Peyer's patch (tissue), 4 donors: ENCODE measurements at regions not wholly inside any gene's neighbourhood (a gene's known extent, or its start where the extent isn't known, plus 50 kb on each side); places are given as distances from the start of the nearest gene placed in this dataset.

ENCODE experiments used
- DNase-seq, 3 donors: peaks; one replicate each; pipeline ENCODE4 v3.0.0-alpha.2; 2017 to 2019
- H3K27ac ChIP-seq, 4 donors: fragments of 200-600 bp; sonication (generic); one replicate each; pipeline ENCODE4 v1.5.1; 2016 to 2019
- H3K27me3 ChIP-seq, 2 donors: fragments of 200-600 bp; sonication (generic); one replicate each; pipeline ENCODE4 v1.5.1; 2019
- H3K36me3 ChIP-seq, 3 donors: fragments of 200-600 bp; sonication (generic); one replicate each; pipeline ENCODE4 v1.5.1; 2016 to 2019
- H3K4me1 ChIP-seq, 4 donors: fragments of 200-600 bp; sonication (generic); one replicate each; pipeline ENCODE4 v1.5.1; 2016 to 2019
- H3K4me3 ChIP-seq, 4 donors: fragments of 200-600 bp; sonication (generic); 1 replicate in 3 of 4; 2 replicates in 1 of 4; pipeline ENCODE4 v1.5.1; 2016 to 2019; ENCODE audit warnings: mild to moderate bottlenecking in 1 of 4
- H3K9me3 ChIP-seq, 4 donors: fragments of 200-600 bp; sonication (generic); one replicate each; pipeline ENCODE4 v1.5.1; 2016 to 2019; ENCODE audit warnings: mild to moderate bottlenecking in 1 of 4
- CTCF ChIP-seq, 6 experiments: fragments of 450-650 bp in 4 of 6; fragments of 200-600 bp in 2 of 6; sonication (generic) in 1 of 6; IDR thresholded peaks; one replicate each; pipeline ENCODE4 v1.5.1; 2017 to 2019; ENCODE audit warnings: antibody characterized with exemption in 6 of 6, mild to moderate bottlenecking in 3 of 6, moderate library complexity in 1 of 6
- POLR2A ChIP-seq, 2 donors: fragments of 450-650 bp; IDR thresholded peaks; one replicate each; pipeline ENCODE4 v1.5.1; 2017; ENCODE audit warnings: antibody characterized with exemption in 2 of 2, mild to moderate bottlenecking in 2 of 2, moderate library complexity in 2 of 2

- Histone ChIP-seq H3K36me3 (no peaks in the 10 kb centered on the region), H3K4me3 (no peak overlapping the region), H3K9me3 (no peaks in the 10 kb centered on the region), H3K4me1 (no peaks in the 10 kb centered on the region), H3K27ac (no peak overlapping the region), H3K27me3 (no peaks in the 10 kb centered on the region)
- no peak for DNase-seq
- no peak for TF ChIP-seq CTCF (IDR thresholded peaks at IDR 0.05)
- no peak for TF ChIP-seq POLR2A (IDR thresholded peaks at IDR 0.05)
These were observed 1118.3 kb downstream of the C4orf33 start for GRCh38 chr4:130214268-130214667.

GRCh38 chr4:130233377-130234047 lies 1137.6 kb downstream of the C4orf33 start:
- DNase-seq, result no peak
- Histone ChIP-seq H3K36me3 (no peaks in the 10 kb centered on the region), H3K4me3 (no peak overlapping the region), H3K27me3 (no peaks in the 10 kb centered on the region), H3K9me3 (no peaks in the 10 kb centered on the region), H3K27ac (no peak overlapping the region), H3K4me1 (no peaks in the 10 kb centered on the region)
- no peak for TF ChIP-seq POLR2A (IDR thresholded peaks at IDR 0.05)
- no peak for TF ChIP-seq CTCF (IDR thresholded peaks at IDR 0.05)

GRCh38 chr4:130238121-130238520 lies 1142.2 kb downstream of the C4orf33 start:
- no peaks in the 10 kb centered on the region for H3K36me3 ChIP-seq
- H3K27ac ChIP-seq, result no peak overlapping the region
- no peaks in the 10 kb centered on the region for H3K27me3 ChIP-seq
- no peaks in the 10 kb centered on the region for H3K4me1 ChIP-seq
- no peaks in the 10 kb centered on the region for H3K9me3 ChIP-seq
- TF ChIP-seq POLR2A (IDR thresholded peaks at IDR 0.05), result no peak
- no peak for TF ChIP-seq CTCF (IDR thresholded peaks at IDR 0.05)
- no peak overlapping the region for H3K4me3 ChIP-seq
- no peak for DNase-seq

- H3K36me3 ChIP-seq, result no peaks in the 10 kb centered on the region
- no peak for TF ChIP-seq CTCF (IDR thresholded peaks at IDR 0.05)
- no peak for TF ChIP-seq POLR2A (IDR thresholded peaks at IDR 0.05)
- no peak overlapping the region for H3K27ac ChIP-seq
- H3K4me1 ChIP-seq, result no peaks in the 10 kb centered on the region
- no peak for DNase-seq
- no peaks in the 10 kb centered on the region for H3K27me3 ChIP-seq
- no peaks in the 10 kb centered on the region for H3K9me3 ChIP-seq
- H3K4me3 ChIP-seq, result no peak overlapping the region
These were observed 1153.0 kb downstream of the C4orf33 start for GRCh38 chr4:130249002-130249401.

GRCh38 chr4:130257271-130257670 lies 1161.3 kb downstream of the C4orf33 start:
- H3K27ac ChIP-seq, result no peak overlapping the region
- H3K36me3 ChIP-seq, result no peaks in the 10 kb centered on the region
- no peaks in the 10 kb centered on the region for H3K4me1 ChIP-seq
- TF ChIP-seq POLR2A (IDR thresholded peaks at IDR 0.05), result no peak
- TF ChIP-seq CTCF (IDR thresholded peaks at IDR 0.05), result no peak
- H3K9me3 ChIP-seq, result no peaks in the 10 kb centered on the region
- no peak for DNase-seq
- H3K27me3 ChIP-seq, result no peaks in the 10 kb centered on the region
- no peak overlapping the region for H3K4me3 ChIP-seq

- H3K4me1 ChIP-seq, result no peaks in the 10 kb centered on the region
- H3K9me3 ChIP-seq, result no peaks in the 10 kb centered on the region
- no peak overlapping the region for H3K4me3 ChIP-seq
- no peak for TF ChIP-seq POLR2A (IDR thresholded peaks at IDR 0.05)
- H3K27ac ChIP-seq, result no peak overlapping the region
- no peaks in the 10 kb centered on the region for H3K27me3 ChIP-seq
- H3K36me3 ChIP-seq, result no peaks in the 10 kb centered on the region
- DNase-seq, result no peak
These were observed 1170.9 kb downstream of the C4orf33 start for GRCh38 chr4:130266814-130267213.
